ENCODE measurements at regions not wholly inside any gene's neighbourhood (a gene's known extent, or its start where the extent isn't known, plus 50 kb on each side); places are given as distances from the start of the nearest gene placed in this dataset.

- no peak overlapping the region for H3K4me2 ChIP-seq (ENCODE audit: low read depth, low read length)
- H3K27me3 ChIP-seq (replicated peaks; ENCODE audit: insufficient read depth, low read length) = no peaks in the 10 kb centered on the region
- no peaks in the 10 kb centered on the region for H4K20me1 ChIP-seq (ENCODE audit: insufficient read depth, low read length)
- H3K79me2 ChIP-seq (ENCODE audit: low read length) = no peaks in the 10 kb centered on the region
- H3K9me2 ChIP-seq (replicated peaks; ENCODE audit: insufficient read depth, low read length) = no peaks in the 10 kb centered on the region
- H3K9ac ChIP-seq (ENCODE audit: low read length) = no peak overlapping the region
- H3K27ac ChIP-seq (ENCODE audit: low read length) = no peak overlapping the region
- H3K4me1 ChIP-seq (ENCODE audit: low read length) = no peaks in the 10 kb centered on the region
- H3F3A ChIP-seq (ENCODE audit: insufficient read depth, low read length) = no peaks in the 10 kb centered on the region
- no peak for TF ChIP-seq EZH2 (optimal IDR thresholded peaks at IDR 0.05; ENCODE audit: low read depth, low read length)
- no peak for TF ChIP-seq EZH2phosphoT487 (IDR thresholded peaks at IDR 0.05; ENCODE audit: low read length)
- TF ChIP-seq CTCF (IDR thresholded peaks at IDR 0.05; ENCODE audit: low read length) = no peak
- no peak overlapping the region for H2AFZ ChIP-seq (ENCODE audit: low read length)
- DNase-seq = no peak
- H3K4me3 ChIP-seq (ENCODE audit: low read length) = no peak overlapping the region
- H3K9me3 ChIP-seq (replicated peaks; ENCODE audit: insufficient read depth, low read length) = no peaks in the 10 kb centered on the region
- H3K36me3 ChIP-seq (replicated peaks; ENCODE audit: insufficient read depth, low read length) = no peaks in the 10 kb centered on the region
Measured at GRCh38 chr17:31695456-31696090, 163.5 kb downstream of the COPRS start.

GRCh38 chr17:31693433-31694220 lies 165.4 kb downstream of the COPRS start:
- Histone ChIP-seq H3F3A (ENCODE audit: insufficient read depth, low read length) (no peaks in the 10 kb centered on the region), H3K4me1 (ENCODE audit: low read length) (no peaks in the 10 kb centered on the region), H3K4me3 (ENCODE audit: low read length) (no peak overlapping the region), H3K79me2 (ENCODE audit: low read length) (no peaks in the 10 kb centered on the region), H3K27ac (ENCODE audit: low read length) (no peak overlapping the region), H3K9ac (ENCODE audit: low read length) (no peak overlapping the region), H4K20me1 (ENCODE audit: insufficient read depth, low read length) (no peaks in the 10 kb centered on the region), H3K27me3 (replicated peaks; ENCODE audit: insufficient read depth, low read length) (no peaks in the 10 kb centered on the region), H2AFZ (ENCODE audit: low read length) (no peak overlapping the region), H3K4me2 (ENCODE audit: low read depth, low read length) (no peak overlapping the region), H3K9me2 (replicated peaks; ENCODE audit: insufficient read depth, low read length) (no peaks in the 10 kb centered on the region), H3K9me3 (replicated peaks; ENCODE audit: insufficient read depth, low read length) (no peaks in the 10 kb centered on the region), H3K36me3 (replicated peaks; ENCODE audit: insufficient read depth, low read length) (no peaks in the 10 kb centered on the region)
- DNase-seq = no peak
- no peak for TF ChIP-seq EZH2 (optimal IDR thresholded peaks at IDR 0.05; ENCODE audit: low read depth, low read length)
- TF ChIP-seq CTCF (IDR thresholded peaks at IDR 0.05; ENCODE audit: low read length) = no peak
- TF ChIP-seq EZH2phosphoT487 (IDR thresholded peaks at IDR 0.05; ENCODE audit: low read length) = no peak

- no peaks in the 10 kb centered on the region for H3K27me3 ChIP-seq (replicated peaks; ENCODE audit: insufficient read depth, low read length)
- H3K4me2 ChIP-seq (ENCODE audit: low read depth, low read length) = no peak overlapping the region
- no peaks in the 10 kb centered on the region for H3K4me1 ChIP-seq (ENCODE audit: low read length)
- H3K27ac ChIP-seq (ENCODE audit: low read length) = no peak overlapping the region
- no peak for TF ChIP-seq CTCF (IDR thresholded peaks at IDR 0.05; ENCODE audit: low read length)
- TF ChIP-seq EZH2phosphoT487 (IDR thresholded peaks at IDR 0.05; ENCODE audit: low read length) = no peak
- no peak for TF ChIP-seq EZH2 (optimal IDR thresholded peaks at IDR 0.05; ENCODE audit: low read depth, low read length)
- no peak overlapping the region for H3K4me3 ChIP-seq (ENCODE audit: low read length)
- no peaks in the 10 kb centered on the region for H3K9me2 ChIP-seq (replicated peaks; ENCODE audit: insufficient read depth, low read length)
- H3K79me2 ChIP-seq (ENCODE audit: low read length) = no peaks in the 10 kb centered on the region
- DNase-seq = no peak
- no peaks in the 10 kb centered on the region for H4K20me1 ChIP-seq (ENCODE audit: insufficient read depth, low read length)
- no peaks in the 10 kb centered on the region for H3F3A ChIP-seq (ENCODE audit: insufficient read depth, low read length)
- H2AFZ ChIP-seq (ENCODE audit: low read length) = no peak overlapping the region
- no peaks in the 10 kb centered on the region for H3K9me3 ChIP-seq (replicated peaks; ENCODE audit: insufficient read depth, low read length)
- no peak overlapping the region for H3K9ac ChIP-seq (ENCODE audit: low read length)
- H3K36me3 ChIP-seq (replicated peaks; ENCODE audit: insufficient read depth, low read length) = no peaks in the 10 kb centered on the region
Measured at GRCh38 chr17:31692632-31693031, 166.4 kb downstream of the COPRS start.
